ENCODE measurements at regions not wholly inside any gene's neighbourhood (a gene's known extent, or its start where the extent isn't known, plus 50 kb on each side); places are given as distances from the start of the nearest gene placed in this dataset.

DNA sequence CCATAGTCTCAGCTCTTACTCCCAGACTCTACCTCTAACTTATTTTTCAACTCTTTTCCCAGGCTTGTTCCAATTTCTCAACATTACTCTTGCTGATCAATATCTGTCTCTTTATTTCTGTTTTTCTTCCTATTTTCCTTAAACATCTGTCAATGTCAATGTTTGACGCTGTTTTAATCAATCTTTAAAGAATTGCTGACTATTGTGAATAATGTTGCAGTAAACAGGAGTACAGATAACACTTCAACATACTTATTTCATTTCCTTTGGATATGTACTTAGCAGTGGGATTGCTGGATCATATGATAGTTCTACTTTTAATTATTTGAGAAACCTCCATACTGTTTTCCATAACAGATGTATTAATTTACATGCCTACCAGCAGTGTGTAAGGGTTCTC is 229.0 kb downstream of the TRIM36 start:
- H3K27ac ChIP-seq (ENCODE audit: low read depth in 1 of 2, low read length in 2 of 2), result no peak overlapping the region
- Mint-ChIP-seq H3K27me3 (ENCODE audit: low read depth in 3 of 3) (peaks cover 0 to 3% (median 2%) of the 10 kb centered on the region in 3 donors), H3K27ac (no peak overlapping the region), H3K36me3 (no peaks in the 10 kb centered on the region), H3K4me1 (no peaks in the 10 kb centered on the region), H3K4me3 (no peak overlapping the region), H3K9me3 (peaks cover 12 to 32% (median 20%) of the 10 kb centered on the region in 7 donors)
- H3K9ac ChIP-seq (ENCODE audit: insufficient read depth, low read length, poor library complexity, severe bottlenecking), result no peak overlapping the region
- no peaks in the 10 kb centered on the region for H3K4me1 ChIP-seq (ENCODE audit: control insufficient read depth in 1 of 2, insufficient read depth in 2 of 2, low read length in 2 of 2)
- no peaks in the 10 kb centered on the region for H3K36me3 ChIP-seq (replicated peaks in 1 of 2; ENCODE audit: control insufficient read depth in 1 of 2, insufficient read depth in 2 of 2, low read length in 2 of 2)
- TF ChIP-seq, protein P1, sequence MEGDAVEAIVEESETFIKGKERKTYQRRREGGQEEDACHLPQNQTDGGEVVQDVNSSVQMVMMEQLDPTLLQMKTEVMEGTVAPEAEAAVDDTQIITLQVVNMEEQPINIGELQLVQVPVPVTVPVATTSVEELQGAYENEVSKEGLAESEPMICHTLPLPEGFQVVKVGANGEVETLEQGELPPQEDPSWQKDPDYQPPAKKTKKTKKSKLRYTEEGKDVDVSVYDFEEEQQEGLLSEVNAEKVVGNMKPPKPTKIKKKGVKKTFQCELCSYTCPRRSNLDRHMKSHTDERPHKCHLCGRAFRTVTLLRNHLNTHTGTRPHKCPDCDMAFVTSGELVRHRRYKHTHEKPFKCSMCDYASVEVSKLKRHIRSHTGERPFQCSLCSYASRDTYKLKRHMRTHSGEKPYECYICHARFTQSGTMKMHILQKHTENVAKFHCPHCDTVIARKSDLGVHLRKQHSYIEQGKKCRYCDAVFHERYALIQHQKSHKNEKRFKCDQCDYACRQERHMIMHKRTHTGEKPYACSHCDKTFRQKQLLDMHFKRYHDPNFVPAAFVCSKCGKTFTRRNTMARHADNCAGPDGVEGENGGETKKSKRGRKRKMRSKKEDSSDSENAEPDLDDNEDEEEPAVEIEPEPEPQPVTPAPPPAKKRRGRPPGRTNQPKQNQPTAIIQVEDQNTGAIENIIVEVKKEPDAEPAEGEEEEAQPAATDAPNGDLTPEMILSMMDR (IDR thresholded peaks at IDR 0.05), result no peak
- intact Hi-C loops (cut with micrococcal nuclease), result no loop called here
- H3K4me2 ChIP-seq (replicated peaks; ENCODE audit: extremely low read depth, low read length, poor library complexity, severe bottlenecking), result no peak overlapping the region
- no peaks in the 10 kb centered on the region for H3K79me2 ChIP-seq (ENCODE audit: insufficient read depth, low read length)
- no peak overlapping the region for H3K4me3 ChIP-seq (replicated peaks in 1 of 3; ENCODE audit: low read depth in 2 of 3, low read length in 3 of 3)
- DNase-seq, result no peak
- no peaks in the 10 kb centered on the region for H3K27me3 ChIP-seq (ENCODE audit: control insufficient read depth in 2 of 2, insufficient read depth in 2 of 2, low read length in 2 of 2)
- no peaks in the 10 kb centered on the region for H4K20me1 ChIP-seq (ENCODE audit: insufficient read depth, low read length)
- H2AFZ ChIP-seq (ENCODE audit: insufficient read depth, low read depth, low read length, poor library complexity, severe bottlenecking), result no peak overlapping the region
- H3K9me3 ChIP-seq (replicated peaks in 1 of 2; ENCODE audit: control insufficient read depth in 1 of 2, insufficient read depth in 1 of 2, low read length in 2 of 2), result peaks cover 18 to 40% of the 10 kb centered on the region in 2 donors
- no CpG with 5 or more reads among the region's 1 CpG for WGBS (ENCODE audit: insufficient coverage)

DNA sequence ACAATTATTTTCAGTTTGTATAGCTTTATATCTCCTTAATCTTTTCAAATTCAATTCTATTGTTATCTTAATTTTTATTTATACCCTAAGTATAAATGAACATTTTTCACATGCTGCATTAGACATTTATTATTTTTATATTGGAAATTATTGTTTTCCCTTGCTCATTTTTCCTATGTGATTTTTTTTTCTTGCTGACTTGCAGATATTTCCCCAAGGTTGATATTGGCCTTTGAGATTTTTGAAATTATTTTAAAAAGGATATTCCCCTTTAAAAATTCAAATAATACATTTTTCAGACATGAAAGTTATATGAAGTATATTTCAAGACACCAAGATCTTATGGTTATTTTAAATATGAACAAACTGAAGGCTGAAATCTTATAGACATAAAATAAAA is 234.2 kb downstream of the TRIM36 start:
- no peak overlapping the region for H3K4me3 ChIP-seq (replicated peaks in 1 of 3; ENCODE audit: low read depth in 2 of 3, low read length in 3 of 3)
- no peaks in the 10 kb centered on the region for H4K20me1 ChIP-seq (ENCODE audit: insufficient read depth, low read length)
- no peak for DNase-seq
- no peak overlapping the region for H3K4me3 Mint-ChIP-seq
- peaks cover 0 to 3% (median 3%) of the 10 kb centered on the region in 3 donors for H3K27me3 Mint-ChIP-seq (ENCODE audit: low read depth in 3 of 3)
- peaks cover 16 to 30% of the 10 kb centered on the region in 2 donors for H3K9me3 ChIP-seq (replicated peaks in 1 of 2; ENCODE audit: control insufficient read depth in 1 of 2, insufficient read depth in 1 of 2, low read length in 2 of 2)
- TF ChIP-seq, protein P1 (IDR thresholded peaks at IDR 0.05), result no peak
- H3K36me3 Mint-ChIP-seq, result no peaks in the 10 kb centered on the region
- H2AFZ ChIP-seq (ENCODE audit: insufficient read depth, low read depth, low read length, poor library complexity, severe bottlenecking), result no peak overlapping the region
- no peak overlapping the region for H3K4me2 ChIP-seq (replicated peaks; ENCODE audit: extremely low read depth, low read length, poor library complexity, severe bottlenecking)
- intact Hi-C loops (cut with micrococcal nuclease), result no loop called here
- no peaks in the 10 kb centered on the region for H3K4me1 ChIP-seq (ENCODE audit: control insufficient read depth in 1 of 2, insufficient read depth in 2 of 2, low read length in 2 of 2)
- H3K27ac ChIP-seq (ENCODE audit: low read depth in 1 of 2, low read length in 2 of 2), result no peak overlapping the region
- H3K4me1 Mint-ChIP-seq, result no peaks in the 10 kb centered on the region
- H3K27ac Mint-ChIP-seq, result no peak overlapping the region
- no peaks in the 10 kb centered on the region for H3K79me2 ChIP-seq (ENCODE audit: insufficient read depth, low read length)
- no peak overlapping the region for H3K9ac ChIP-seq (ENCODE audit: insufficient read depth, low read length, poor library complexity, severe bottlenecking)
- H3K9me3 Mint-ChIP-seq, result peaks cover 8 to 22% (median 19%) of the 10 kb centered on the region in 7 donors
- no peaks in the 10 kb centered on the region for H3K36me3 ChIP-seq (replicated peaks in 1 of 2; ENCODE audit: control insufficient read depth in 1 of 2, insufficient read depth in 2 of 2, low read length in 2 of 2)
- H3K27me3 ChIP-seq (ENCODE audit: control insufficient read depth in 2 of 2, insufficient read depth in 2 of 2, low read length in 2 of 2), result no peaks in the 10 kb centered on the region
